ENCODE measurements at regions not wholly inside any gene's neighbourhood (a gene's known extent, or its start where the extent isn't known, plus 50 kb on each side); places are given as distances from the start of the nearest gene placed in this dataset.
"Not testable (repeated sequence)": the region's sequence is repeated elsewhere in the genome, so short reads cannot be mapped to it uniquely, and the experiment has no call there.

DNA sequence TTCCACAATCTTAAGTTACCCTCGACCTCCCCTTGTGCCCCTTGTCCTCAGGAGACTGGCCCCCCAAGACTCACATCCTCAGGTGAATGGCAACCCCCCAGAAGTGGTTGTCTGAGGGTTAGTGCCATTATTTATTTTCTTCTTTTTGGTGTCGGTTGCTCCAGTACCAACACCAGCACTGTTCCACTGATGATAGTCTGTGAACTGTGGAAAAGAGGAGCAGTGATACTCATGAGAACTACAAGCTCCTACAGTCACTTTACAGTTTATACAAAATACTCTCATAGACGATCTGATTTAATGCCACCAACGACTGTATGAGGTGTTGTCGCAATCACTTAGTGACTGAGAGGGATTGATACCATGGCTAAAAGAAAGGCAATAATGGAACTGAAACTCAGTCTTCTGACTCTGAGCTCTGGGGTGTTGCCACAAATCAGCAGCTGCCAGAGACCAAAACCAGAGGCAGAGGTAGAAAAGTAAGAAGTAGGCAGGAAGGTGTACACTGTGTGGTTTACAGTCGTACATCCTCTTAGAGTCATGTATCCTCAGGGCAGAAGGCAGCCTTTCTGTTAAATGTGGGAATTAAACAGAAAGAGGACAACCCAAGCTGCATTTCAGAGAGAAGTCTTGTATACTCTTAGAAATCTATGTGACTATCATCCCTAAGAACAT, 90.8 kb upstream of the ADCY2 start:
- H3K4me3 Mint-ChIP-seq; ATAC-seq; H3K4me1 Mint-ChIP-seq (ENCODE audit: low read depth in 2 of 2); H3K9me3 Mint-ChIP-seq; H3K27ac Mint-ChIP-seq; H3K36me3 Mint-ChIP-seq; DNase-seq (ENCODE audit: low spot score); H3K27me3 Mint-ChIP-seq: not testable (repeated sequence)

DNA sequence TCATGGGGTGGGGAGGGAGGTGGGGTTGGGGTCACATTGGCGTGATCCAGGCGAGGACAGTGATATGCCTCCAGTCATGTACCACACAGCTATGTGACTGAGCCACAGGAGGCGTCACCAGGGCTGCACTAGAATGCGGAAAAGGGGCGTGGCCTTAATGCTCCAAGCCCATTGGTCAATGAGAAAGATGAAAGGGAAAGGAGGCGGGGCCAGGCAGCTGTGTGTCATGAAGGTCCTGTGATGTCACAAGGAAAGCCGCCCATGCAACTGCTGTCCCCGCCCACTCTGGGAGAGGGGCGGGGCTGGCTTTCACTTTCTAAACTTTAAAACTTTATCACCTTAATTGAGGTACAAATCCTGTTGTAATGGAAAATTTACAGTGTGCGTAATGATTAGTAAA, 89.4 kb upstream of the ADCY2 start:
- not testable (repeated sequence) for H3K36me3 Mint-ChIP-seq; H3K4me3 Mint-ChIP-seq; H3K27me3 Mint-ChIP-seq; H3K27ac Mint-ChIP-seq; H3K4me1 Mint-ChIP-seq (ENCODE audit: low read depth in 2 of 2); H3K9me3 Mint-ChIP-seq; DNase-seq (ENCODE audit: low spot score); ATAC-seq

DNA sequence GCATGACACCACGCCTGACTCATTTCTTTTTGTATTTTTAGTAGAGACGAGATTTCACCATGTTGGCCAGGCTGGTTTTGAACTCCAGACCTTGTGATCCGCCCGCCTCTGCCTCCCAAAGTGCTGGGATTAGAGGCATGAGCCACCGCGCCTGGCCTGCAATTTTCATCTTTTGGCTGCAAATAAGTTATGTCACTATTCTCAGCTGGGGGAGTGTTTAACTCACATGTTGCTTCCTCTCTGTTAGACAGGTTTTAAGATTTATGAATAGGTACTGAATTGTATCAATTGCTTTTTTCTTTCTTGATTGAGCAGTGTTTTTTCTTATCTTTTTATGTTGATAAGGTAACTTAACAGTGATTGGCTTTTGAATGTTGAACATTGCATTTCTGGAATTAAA, 88.2 kb upstream of the ADCY2 start:
- H3K4me1 Mint-ChIP-seq (ENCODE audit: low read depth in 2 of 2); H3K27me3 Mint-ChIP-seq; DNase-seq (ENCODE audit: low spot score); H3K36me3 Mint-ChIP-seq; H3K9me3 Mint-ChIP-seq; H3K27ac Mint-ChIP-seq; H3K4me3 Mint-ChIP-seq; ATAC-seq: not testable (repeated sequence)

GRCh38 chr5:7309715-7310114, 86.2 kb upstream of the ADCY2 start:
- H3K27me3 Mint-ChIP-seq; H3K36me3 Mint-ChIP-seq; H3K4me3 Mint-ChIP-seq; H3K4me1 Mint-ChIP-seq (ENCODE audit: low read depth in 2 of 2); H3K27ac Mint-ChIP-seq; ATAC-seq; DNase-seq (ENCODE audit: low spot score); H3K9me3 Mint-ChIP-seq: not testable (repeated sequence)

- DNase-seq (ENCODE audit: low spot score); H3K9me3 Mint-ChIP-seq; ATAC-seq; H3K27ac Mint-ChIP-seq; H3K4me3 Mint-ChIP-seq; H3K36me3 Mint-ChIP-seq; H3K4me1 Mint-ChIP-seq (ENCODE audit: low read depth in 2 of 2); H3K27me3 Mint-ChIP-seq: not testable (repeated sequence)
Measured at GRCh38 chr5:7310656-7311055, 85.3 kb upstream of the ADCY2 start.

DNA sequence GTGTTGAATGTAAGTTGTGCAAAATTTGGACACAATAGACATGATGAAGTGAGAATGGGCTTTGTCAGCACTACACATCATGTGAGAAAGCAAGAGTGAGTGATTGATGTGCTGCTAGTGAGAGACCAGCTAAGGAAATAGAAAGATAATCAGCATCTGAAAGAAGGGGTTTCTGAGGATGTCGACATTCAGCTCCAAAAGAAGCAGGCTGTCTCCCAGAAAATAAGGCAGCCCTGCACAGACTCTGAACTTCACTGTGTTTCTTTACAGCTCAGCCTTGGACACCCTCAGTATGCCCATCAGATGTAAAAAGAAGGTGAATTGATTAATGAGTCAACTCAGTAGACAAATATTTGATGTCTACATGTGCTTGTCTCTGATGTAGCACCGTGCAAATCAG, 80.8 kb upstream of the ADCY2 start:
- Mint-ChIP-seq H3K27me3 (peaks cover 0 to 7% of the 10 kb centered on the region in 2 donors), H3K4me1 (ENCODE audit: low read depth in 2 of 2) (no peaks in the 10 kb centered on the region), H3K9me3 (no peaks in the 10 kb centered on the region), H3K4me3 (no peak overlapping the region), H3K27ac (no peak overlapping the region), H3K36me3 (no peaks in the 10 kb centered on the region)
- DNase-seq (ENCODE audit: low spot score), result no peak
- no peak for ATAC-seq

GRCh38 chr5:7317751-7318150, 78.2 kb upstream of the ADCY2 start:
- no peak for DNase-seq (ENCODE audit: low spot score)
- H3K27me3 Mint-ChIP-seq, result peaks cover 0 to 7% of the 10 kb centered on the region in 2 donors
- H3K4me1 Mint-ChIP-seq (ENCODE audit: low read depth in 2 of 2), result no peaks in the 10 kb centered on the region
- H3K36me3 Mint-ChIP-seq, result no peaks in the 10 kb centered on the region
- no peak overlapping the region for H3K27ac Mint-ChIP-seq
- no peak overlapping the region for H3K4me3 Mint-ChIP-seq
- peaks cover 4% of the 10 kb centered on the region for H3K9me3 Mint-ChIP-seq
- ATAC-seq, result no peak

DNA sequence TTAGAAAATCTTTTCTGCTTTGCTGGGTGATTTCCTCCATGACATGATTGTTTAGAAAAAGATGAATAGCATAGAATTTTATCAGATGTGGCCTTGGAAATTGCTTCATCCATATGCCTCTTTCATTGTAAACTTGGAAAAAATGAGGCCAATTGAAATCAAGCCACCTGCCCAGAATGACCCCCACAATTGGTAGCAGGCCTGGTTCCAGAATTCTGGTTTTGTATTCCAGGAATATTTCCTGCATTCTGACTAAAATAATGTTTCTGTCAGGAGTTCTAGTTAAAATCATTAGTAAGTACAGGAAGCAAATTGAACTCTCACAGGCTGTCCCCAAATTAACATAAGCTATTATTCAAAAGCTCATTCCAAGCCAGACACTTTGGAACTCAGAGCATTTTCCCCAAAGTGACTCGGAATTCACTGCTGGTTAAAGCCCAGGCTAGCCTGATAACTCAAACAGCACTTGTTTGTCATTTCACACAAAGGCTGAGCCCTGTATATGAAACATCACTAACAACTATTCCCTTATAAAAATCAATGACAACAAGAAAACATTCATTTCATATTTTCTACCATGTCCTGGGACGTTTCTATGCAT, 75.1 kb upstream of the ADCY2 start:
- H3K27me3 Mint-ChIP-seq, result no peaks in the 10 kb centered on the region
- H3K4me3 Mint-ChIP-seq, result no peak overlapping the region
- no peak for DNase-seq (ENCODE audit: low spot score)
- H3K9me3 Mint-ChIP-seq, result peaks cover 4% of the 10 kb centered on the region
- ATAC-seq, result no peak
- no peak overlapping the region for H3K27ac Mint-ChIP-seq
- no peaks in the 10 kb centered on the region for H3K36me3 Mint-ChIP-seq
- no peaks in the 10 kb centered on the region for H3K4me1 Mint-ChIP-seq (ENCODE audit: low read depth in 2 of 2)

DNA sequence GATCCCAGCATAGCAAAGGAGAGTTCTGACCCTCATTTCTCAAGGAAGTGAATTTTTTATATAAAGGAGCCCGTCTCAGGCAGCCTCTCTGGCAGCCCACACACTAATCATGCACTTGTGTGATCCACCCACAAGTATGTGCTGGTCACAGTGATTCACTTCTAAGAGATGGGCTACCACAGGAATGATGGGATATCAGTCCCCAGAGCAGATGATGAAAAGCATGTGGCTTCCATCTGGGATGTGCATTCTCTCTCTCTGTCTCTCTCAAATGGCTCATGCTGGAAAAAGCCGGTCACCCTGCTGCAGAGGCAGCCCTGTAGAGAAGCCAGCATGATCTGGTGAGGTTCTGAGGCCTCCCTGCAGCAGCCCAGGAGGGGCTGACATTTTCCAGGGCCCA, 74.2 kb upstream of the ADCY2 start:
- no peaks in the 10 kb centered on the region for H3K36me3 Mint-ChIP-seq
- H3K27me3 Mint-ChIP-seq, result no peaks in the 10 kb centered on the region
- no peak overlapping the region for H3K4me3 Mint-ChIP-seq
- peaks cover 4% of the 10 kb centered on the region for H3K9me3 Mint-ChIP-seq
- peak in 1 of 2 donors; percentile 43 for ATAC-seq
- DNase-seq (ENCODE audit: low spot score), result no peak
- no peaks in the 10 kb centered on the region for H3K4me1 Mint-ChIP-seq (ENCODE audit: low read depth in 2 of 2)
- no peak overlapping the region for H3K27ac Mint-ChIP-seq

GRCh38 chr5:7324919-7325318, 71.0 kb upstream of the ADCY2 start:
- no peak for ATAC-seq

GRCh38 chr5:7325975-7326913, 69.7 kb upstream of the ADCY2 start:
- H3K27me3 Mint-ChIP-seq, result no peaks in the 10 kb centered on the region
- no peaks in the 10 kb centered on the region for H3K9me3 Mint-ChIP-seq
- ATAC-seq (no peak), DNase-seq (ENCODE audit: low spot score) (no peak)
- no peak overlapping the region for H3K27ac Mint-ChIP-seq
- H3K4me1 Mint-ChIP-seq (ENCODE audit: low read depth in 2 of 2), result no peaks in the 10 kb centered on the region
- H3K4me3 Mint-ChIP-seq, result no peak overlapping the region
- H3K36me3 Mint-ChIP-seq, result no peaks in the 10 kb centered on the region

More at GRCh38 chr5:7324919-7325318, 71.0 kb upstream of the ADCY2 start:
- H3K9me3 Mint-ChIP-seq, result peaks cover 4% of the 10 kb centered on the region
- H3K4me1 Mint-ChIP-seq (ENCODE audit: low read depth in 2 of 2), result no peaks in the 10 kb centered on the region
- H3K36me3 Mint-ChIP-seq, result no peaks in the 10 kb centered on the region
- H3K4me3 Mint-ChIP-seq, result no peak overlapping the region
- H3K27me3 Mint-ChIP-seq, result no peaks in the 10 kb centered on the region
- DNase-seq (ENCODE audit: low spot score), result no peak
- no peak overlapping the region for H3K27ac Mint-ChIP-seq

DNA sequence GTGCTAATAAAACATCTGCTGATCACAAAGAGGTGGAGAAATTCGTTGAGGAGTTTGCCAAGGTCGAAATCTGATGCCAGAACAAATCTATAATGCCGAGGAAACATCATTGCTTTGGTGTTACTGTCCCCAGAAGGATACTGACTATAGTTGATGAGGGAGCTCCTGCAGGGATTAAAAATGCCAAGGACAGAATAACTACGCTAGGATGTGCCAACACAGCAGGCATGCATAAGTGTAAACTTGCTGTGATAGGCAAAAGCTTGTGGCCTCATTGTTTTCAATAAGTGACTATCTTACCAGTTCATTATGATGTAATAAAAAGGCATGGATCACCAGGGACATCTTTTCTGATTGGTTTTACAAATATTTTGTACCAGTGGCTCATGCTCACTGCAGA, 66.8 kb upstream of the ADCY2 start:
- Mint-ChIP-seq H3K9me3 (peaks cover 3% of the 10 kb centered on the region), H3K4me3 (no peak overlapping the region), H3K27ac (no peak overlapping the region), H3K4me1 (ENCODE audit: low read depth in 2 of 2) (no peaks in the 10 kb centered on the region), H3K36me3 (no peaks in the 10 kb centered on the region), H3K27me3 (no peaks in the 10 kb centered on the region)
- no peak for DNase-seq (ENCODE audit: low spot score)
- no peak for ATAC-seq

GRCh38 chr5:7329712-7330111, 66.2 kb upstream of the ADCY2 start:
- DNase-seq (ENCODE audit: low spot score) (no peak), ATAC-seq (no peak)
- no peaks in the 10 kb centered on the region for H3K27me3 Mint-ChIP-seq
- H3K4me3 Mint-ChIP-seq, result no peak overlapping the region
- H3K4me1 Mint-ChIP-seq (ENCODE audit: low read depth in 2 of 2), result no peaks in the 10 kb centered on the region
- H3K27ac Mint-ChIP-seq, result no peak overlapping the region
- H3K36me3 Mint-ChIP-seq, result no peaks in the 10 kb centered on the region
- peaks cover 6% of the 10 kb centered on the region for H3K9me3 Mint-ChIP-seq

DNA sequence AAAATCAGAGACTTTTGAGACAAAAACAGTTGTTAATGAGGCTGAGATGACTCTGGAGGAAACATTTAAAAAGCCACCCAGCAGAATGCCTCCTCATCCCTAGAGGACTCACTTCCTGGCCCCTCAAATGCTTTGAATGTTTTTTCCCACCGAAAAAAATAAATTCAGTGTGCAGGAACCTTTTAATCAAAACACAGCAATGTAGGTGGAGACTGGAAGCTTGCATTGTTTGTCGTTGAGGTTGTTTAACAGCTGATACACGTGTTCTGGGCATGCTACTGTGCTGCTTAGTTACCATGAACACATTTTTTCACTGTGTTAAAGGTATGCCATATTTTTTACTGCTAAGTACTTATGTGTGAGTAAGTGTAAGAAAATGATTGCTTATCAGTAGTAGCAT, 65.7 kb upstream of the ADCY2 start:
- DNase-seq (ENCODE audit: low spot score), result no peak
- no peaks in the 10 kb centered on the region for H3K27me3 Mint-ChIP-seq
- no peaks in the 10 kb centered on the region for H3K4me1 Mint-ChIP-seq (ENCODE audit: low read depth in 2 of 2)
- no peak overlapping the region for H3K27ac Mint-ChIP-seq
- H3K9me3 Mint-ChIP-seq, result peaks cover 9% of the 10 kb centered on the region
- H3K36me3 Mint-ChIP-seq, result no peaks in the 10 kb centered on the region
- ATAC-seq, result no peak
- H3K4me3 Mint-ChIP-seq, result no peak overlapping the region
